ENCODE measurements at regions not wholly inside any gene's neighbourhood (a gene's known extent, or its start where the extent isn't known, plus 50 kb on each side); places are given as distances from the start of the nearest gene placed in this dataset.
"Not testable (repeated sequence)": the region's sequence is repeated elsewhere in the genome, so short reads cannot be mapped to it uniquely, and the experiment has no call there.

DNA sequence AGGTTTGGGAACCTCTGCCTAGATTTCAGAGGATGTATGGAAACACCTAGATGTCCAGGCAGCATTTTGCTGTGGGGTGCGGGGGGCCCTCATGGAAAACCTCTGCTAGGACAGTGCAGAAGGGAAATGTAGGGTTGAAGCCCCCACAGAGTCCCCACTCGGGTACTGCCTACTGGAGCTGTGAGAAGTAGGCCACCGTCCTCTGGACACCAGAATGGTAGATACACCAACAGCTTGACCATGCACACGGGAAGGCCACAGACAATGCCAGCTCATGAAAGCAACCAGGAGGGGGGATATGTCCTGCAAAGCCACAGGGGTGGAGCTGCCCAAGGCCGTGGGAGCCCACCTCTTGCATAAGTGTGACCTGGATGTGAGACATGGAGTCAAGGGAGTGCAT, 1336.5 kb downstream of the SPATA31A7 start:
- H3K9me3 ChIP-seq (ENCODE audit: control insufficient read depth, insufficient read depth, low read length); H3K36me3 ChIP-seq (ENCODE audit: control insufficient read depth, insufficient read depth, low read length); H3K4me1 ChIP-seq (ENCODE audit: control insufficient read depth, insufficient read depth, low read length); H3K4me3 ChIP-seq (ENCODE audit: low read depth, low read length); DNase-seq (ENCODE audit: low read depth in 4 of 6, low spot score in 6 of 6); H3K27ac ChIP-seq (ENCODE audit: low read depth, low read length); H3K27me3 ChIP-seq (ENCODE audit: control insufficient read depth, insufficient read depth, low read length): not testable (repeated sequence)
- 100% methylated on average over 2 of the region's 5 CpGs for WGBS (ENCODE audit: insufficient coverage)

DNA sequence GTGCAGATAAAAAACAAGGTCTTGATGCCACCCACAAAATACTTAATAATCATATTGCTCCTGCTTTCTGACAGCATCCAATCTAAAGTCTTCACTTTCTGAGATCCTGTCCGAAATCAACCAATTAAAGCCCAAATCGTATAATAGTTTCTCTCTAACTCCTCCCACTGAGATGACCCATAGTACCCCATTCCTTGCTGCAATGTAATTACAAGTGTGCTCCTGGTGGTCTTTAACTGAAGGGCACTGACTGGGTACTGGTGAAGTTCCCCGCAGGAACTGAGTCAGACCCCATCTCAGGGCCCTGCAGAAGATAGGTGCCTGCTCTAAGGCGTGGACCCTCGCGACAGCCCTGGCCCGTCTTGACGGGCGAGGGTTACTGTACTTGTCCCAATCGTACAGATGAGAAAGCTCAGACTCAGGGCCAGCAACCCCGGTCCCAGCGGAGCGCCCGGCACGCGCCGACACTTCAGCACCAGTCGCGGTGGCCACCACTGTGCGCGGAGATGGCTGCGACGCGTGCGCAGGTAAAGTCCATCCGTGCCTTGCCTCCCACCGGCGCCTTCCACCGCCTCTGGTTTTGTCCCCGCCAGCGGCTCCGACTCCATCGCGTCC, 1342.4 kb downstream of the SPATA31A7 start:
- not testable (repeated sequence) for H3K4me3 ChIP-seq (ENCODE audit: low read depth, low read length); H3K27ac ChIP-seq (ENCODE audit: low read depth, low read length); DNase-seq (ENCODE audit: low read depth in 4 of 6, low spot score in 6 of 6)

DNA sequence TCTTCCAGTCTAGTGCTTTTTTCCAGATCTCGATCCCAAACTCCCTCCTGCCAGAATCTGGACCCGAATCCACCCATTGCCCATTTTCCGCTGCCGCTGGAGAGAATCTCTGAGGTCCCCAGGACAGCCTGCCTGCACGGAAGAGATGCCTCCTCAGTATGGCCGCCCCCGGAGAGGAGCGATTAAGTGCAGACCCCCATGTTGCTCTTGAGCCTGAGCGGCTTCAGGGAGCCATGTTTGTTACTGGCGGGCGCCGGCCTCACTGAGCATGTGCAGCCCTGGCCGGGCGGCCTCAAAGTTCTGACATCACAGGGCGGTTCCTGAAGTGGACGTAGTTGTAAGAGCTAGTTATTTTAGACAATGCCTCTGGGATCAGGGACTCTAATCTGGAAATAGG, 1342.9 kb downstream of the SPATA31A7 start:
- not testable (repeated sequence) for H3K4me1 ChIP-seq (ENCODE audit: control insufficient read depth, insufficient read depth, low read length); H3K4me3 ChIP-seq (ENCODE audit: low read depth, low read length); H3K36me3 ChIP-seq (ENCODE audit: control insufficient read depth, insufficient read depth, low read length); H3K9me3 ChIP-seq (ENCODE audit: control insufficient read depth, insufficient read depth, low read length); H3K27me3 ChIP-seq (ENCODE audit: control insufficient read depth, insufficient read depth, low read length); DNase-seq (ENCODE audit: low read depth in 4 of 6, low spot score in 6 of 6)
- WGBS (ENCODE audit: insufficient coverage) = no CpG with 5 or more reads among the region's 16 CpGs
- peak overlapping the region; percentile 40 for H3K27ac ChIP-seq (ENCODE audit: low read depth, low read length)

More for the DNA sequence above, 1342.4 kb downstream of the SPATA31A7 start:
- not testable (repeated sequence) for H3K36me3 ChIP-seq (ENCODE audit: control insufficient read depth, insufficient read depth, low read length); H3K9me3 ChIP-seq (ENCODE audit: control insufficient read depth, insufficient read depth, low read length); H3K27me3 ChIP-seq (ENCODE audit: control insufficient read depth, insufficient read depth, low read length); H3K4me1 ChIP-seq (ENCODE audit: control insufficient read depth, insufficient read depth, low read length)
- no CpG with 5 or more reads among the region's 34 CpGs for WGBS (ENCODE audit: insufficient coverage)

DNA sequence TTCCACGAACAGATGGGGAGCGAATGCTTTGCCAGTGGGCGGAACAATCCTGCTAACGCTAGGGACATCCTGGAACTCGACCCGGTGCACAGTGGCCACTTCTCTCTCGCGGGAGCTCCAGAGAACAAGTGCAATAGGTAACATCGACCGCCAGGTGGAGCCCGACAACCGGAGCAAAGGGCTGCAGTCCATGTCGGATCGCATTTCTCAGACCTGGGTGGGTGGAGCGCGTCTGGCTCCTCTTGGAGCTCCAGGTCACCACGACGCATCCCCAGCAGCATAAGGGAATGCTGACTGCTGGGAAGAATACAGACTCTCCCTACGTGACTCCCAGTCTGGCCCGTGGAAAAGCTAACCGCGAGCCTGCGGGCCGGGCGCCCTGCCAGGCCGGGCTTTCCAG, 1360.7 kb downstream of the SPATA31A7 start:
- not testable (repeated sequence) for H3K4me1 ChIP-seq (ENCODE audit: control insufficient read depth, insufficient read depth, low read length); H3K36me3 ChIP-seq (ENCODE audit: control insufficient read depth, insufficient read depth, low read length); DNase-seq (ENCODE audit: low read depth in 4 of 6, low spot score in 6 of 6); H3K27ac ChIP-seq (ENCODE audit: low read depth, low read length); H3K9me3 ChIP-seq (ENCODE audit: control insufficient read depth, insufficient read depth, low read length); H3K27me3 ChIP-seq (ENCODE audit: control insufficient read depth, insufficient read depth, low read length); H3K4me3 ChIP-seq (ENCODE audit: low read depth, low read length)
- no CpG with 5 or more reads among the region's 26 CpGs for WGBS (ENCODE audit: insufficient coverage)

DNA sequence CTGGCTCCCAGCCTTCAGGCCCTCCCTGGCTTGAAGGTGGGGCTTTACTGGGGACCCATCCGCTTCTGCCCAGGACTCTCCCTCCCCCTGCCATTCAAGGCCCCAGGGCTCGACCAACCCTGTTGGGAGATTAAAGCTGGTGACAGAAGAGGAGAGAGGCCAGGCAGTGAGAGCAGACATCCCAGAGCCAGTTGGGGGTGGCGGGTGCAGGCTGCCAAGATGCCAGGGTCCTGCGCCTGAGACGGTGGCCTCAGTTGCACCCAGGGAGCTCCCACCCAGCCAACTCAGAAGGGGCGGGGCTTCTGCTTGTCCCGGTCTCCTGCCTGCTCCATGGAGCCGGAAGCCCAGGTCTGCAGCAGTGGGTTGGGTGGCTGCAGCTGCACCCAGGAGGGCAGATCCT, 1370.8 kb downstream of the SPATA31A7 start:
- not testable (repeated sequence) for DNase-seq (ENCODE audit: low read depth in 4 of 6, low spot score in 6 of 6)

DNA sequence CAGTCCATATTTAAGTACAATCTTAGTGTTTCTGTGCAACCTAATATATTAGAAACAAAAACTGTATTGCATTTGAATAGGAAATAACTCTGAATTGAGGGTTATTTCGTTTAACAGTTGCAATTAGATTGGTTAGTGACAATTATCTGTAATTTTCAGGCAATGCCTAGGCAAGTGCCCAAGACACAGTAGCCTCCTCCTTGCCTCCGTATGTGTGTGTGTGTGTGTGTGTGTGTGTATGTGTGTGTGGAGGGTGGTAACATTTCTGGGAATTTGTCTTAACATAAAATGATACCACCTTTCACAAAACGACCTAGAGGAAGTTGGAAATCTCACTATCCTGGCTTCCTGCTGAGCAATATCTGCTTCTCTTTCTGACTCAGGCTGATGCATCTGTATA, 1375.3 kb downstream of the SPATA31A7 start:
- H3K36me3 ChIP-seq (ENCODE audit: control insufficient read depth, insufficient read depth, low read length); H3K4me1 ChIP-seq (ENCODE audit: control insufficient read depth, insufficient read depth, low read length): not testable (repeated sequence)
- no CpG with 5 or more reads among the region's 3 CpGs for whole genome bisulfite sequencing (ENCODE audit: insufficient coverage)

More for the DNA sequence above, 1370.8 kb downstream of the SPATA31A7 start:
- H3K4me1 ChIP-seq (ENCODE audit: control insufficient read depth, insufficient read depth, low read length); H3K36me3 ChIP-seq (ENCODE audit: control insufficient read depth, insufficient read depth, low read length); H3K4me3 ChIP-seq (ENCODE audit: low read depth, low read length); H3K27me3 ChIP-seq (ENCODE audit: control insufficient read depth, insufficient read depth, low read length); H3K9me3 ChIP-seq (ENCODE audit: control insufficient read depth, insufficient read depth, low read length); H3K27ac ChIP-seq (ENCODE audit: low read depth, low read length): not testable (repeated sequence)
- no CpG with 5 or more reads among the region's 8 CpGs for WGBS (ENCODE audit: insufficient coverage)

DNA sequence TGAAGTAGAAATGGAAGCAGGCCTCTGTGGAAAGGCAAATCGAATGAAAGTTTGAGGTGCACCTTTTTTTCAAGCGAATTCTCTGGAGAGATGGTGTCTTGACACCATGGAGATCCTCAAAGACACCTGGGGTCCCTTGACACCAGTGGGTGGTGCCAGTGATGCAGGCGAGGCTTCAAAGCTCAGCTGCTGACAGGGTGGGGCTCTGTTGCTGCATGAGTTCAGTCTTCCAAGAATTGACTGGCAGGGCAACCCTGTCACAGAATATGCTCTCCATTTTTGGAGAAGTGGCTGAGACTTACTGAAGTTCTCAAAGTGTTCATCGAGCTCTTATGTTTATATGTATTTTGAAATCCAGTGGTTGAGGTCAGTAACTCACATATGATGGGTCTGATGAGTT, 1376.6 kb downstream of the SPATA31A7 start:
- not testable (repeated sequence) for H3K4me1 ChIP-seq (ENCODE audit: control insufficient read depth, insufficient read depth, low read length); H3K4me3 ChIP-seq (ENCODE audit: low read depth, low read length); H3K36me3 ChIP-seq (ENCODE audit: control insufficient read depth, insufficient read depth, low read length); H3K27ac ChIP-seq (ENCODE audit: low read depth, low read length); H3K9me3 ChIP-seq (ENCODE audit: control insufficient read depth, insufficient read depth, low read length); DNase-seq (ENCODE audit: low read depth in 4 of 6, low spot score in 6 of 6); H3K27me3 ChIP-seq (ENCODE audit: control insufficient read depth, insufficient read depth, low read length)
- no CpG with 5 or more reads among the region's 4 CpGs for WGBS (ENCODE audit: insufficient coverage)

More for the DNA sequence above, 1375.3 kb downstream of the SPATA31A7 start:
- DNase-seq (ENCODE audit: low read depth in 4 of 6, low spot score in 6 of 6); H3K27me3 ChIP-seq (ENCODE audit: control insufficient read depth, insufficient read depth, low read length); H3K27ac ChIP-seq (ENCODE audit: low read depth, low read length); H3K4me3 ChIP-seq (ENCODE audit: low read depth, low read length); H3K9me3 ChIP-seq (ENCODE audit: control insufficient read depth, insufficient read depth, low read length): not testable (repeated sequence)

DNA sequence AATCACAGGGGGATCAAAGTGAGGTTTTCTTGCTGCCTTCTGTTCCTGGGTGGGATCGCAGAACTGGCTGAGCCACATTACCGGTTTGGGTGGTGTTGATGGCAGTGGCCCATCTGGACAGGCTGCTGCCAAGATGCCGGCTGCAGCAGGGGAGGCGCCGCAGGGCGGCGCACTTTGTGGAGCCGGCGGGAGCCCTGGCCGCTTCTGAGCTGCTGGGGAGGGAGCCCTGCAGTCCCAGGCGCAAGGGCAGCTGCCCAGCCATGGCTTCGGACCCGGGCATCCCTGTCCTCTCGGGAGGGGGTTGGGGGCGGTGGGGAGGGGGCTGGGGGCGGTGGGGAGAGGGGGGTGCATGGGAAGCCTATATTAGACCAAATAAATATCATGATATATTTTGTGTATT, 1407.3 kb downstream of the SPATA31A7 start:
- H3K9me3 ChIP-seq (ENCODE audit: control insufficient read depth, insufficient read depth, low read length); H3K27ac ChIP-seq (ENCODE audit: low read depth, low read length); H3K36me3 ChIP-seq (ENCODE audit: control insufficient read depth, insufficient read depth, low read length); H3K4me1 ChIP-seq (ENCODE audit: control insufficient read depth, insufficient read depth, low read length); H3K4me3 ChIP-seq (ENCODE audit: low read depth, low read length); H3K27me3 ChIP-seq (ENCODE audit: control insufficient read depth, insufficient read depth, low read length); DNase-seq (ENCODE audit: low read depth in 4 of 6, low spot score in 6 of 6): not testable (repeated sequence)
- no CpG with 5 or more reads among the region's 16 CpGs for WGBS (ENCODE audit: insufficient coverage)
